HG03103 (cell line): ENCODE measurements at regions not wholly inside any gene's neighbourhood (a gene's known extent, or its start where the extent isn't known, plus 50 kb on each side); places are given as distances from the start of the nearest gene placed in this dataset.
"Not testable (repeated sequence)": the region's sequence is repeated elsewhere in the genome, so short reads cannot be mapped to it uniquely, and the experiment has no call there.

Source experiments
- ATAC-seq: cut with Tn5 transposase; IDR thresholded peaks from one replicate; pipeline ENCODE4 v1.9.1; 2021; ENCODE audit warnings: low read depth; ENCODE audit not compliant: unreplicated experiment

GRCh38 chr2:84224121-84224520 lies 235.0 kb downstream of the SUCLG1 start:
- ATAC-seq: no peak

GRCh38 chr2:84223191-84223590 lies 235.9 kb downstream of the SUCLG1 start:
- no peak for ATAC-seq

- ATAC-seq: not testable (repeated sequence)
These were observed 238.0 kb downstream of the SUCLG1 start for GRCh38 chr2:84221102-84221501.

GRCh38 chr2:84217456-84217855 lies 241.6 kb downstream of the SUCLG1 start:
- ATAC-seq: no peak

GRCh38 chr2:84214455-84214854 lies 244.6 kb downstream of the SUCLG1 start:
- ATAC-seq: no peak

- ATAC-seq: peak; percentile 87
These were observed 246.3 kb downstream of the SUCLG1 start for GRCh38 chr2:84212611-84213314.

- ATAC-seq: no peak
These were observed 249.1 kb downstream of the SUCLG1 start for GRCh38 chr2:84209941-84210340.

- ATAC-seq: no peak
These were observed 254.1 kb downstream of the SUCLG1 start for GRCh38 chr2:84204995-84205394.

- no peak for ATAC-seq
These were observed 256.9 kb downstream of the SUCLG1 start for GRCh38 chr2:84202166-84202565.

- no peak for ATAC-seq
These were observed 257.9 kb downstream of the SUCLG1 start for GRCh38 chr2:84201158-84201557.

GRCh38 chr2:84197901-84198300 lies 261.2 kb downstream of the SUCLG1 start:
- no peak for ATAC-seq

GRCh38 chr2:84194949-84195644 lies 264.0 kb downstream of the SUCLG1 start:
- ATAC-seq: no peak

GRCh38 chr2:84194181-84194580 lies 264.9 kb downstream of the SUCLG1 start:
- no peak for ATAC-seq

- no peak for ATAC-seq
These were observed 271.8 kb downstream of the SUCLG1 start for GRCh38 chr2:84187258-84187657.

- no peak for ATAC-seq
These were observed 277.2 kb downstream of the SUCLG1 start for GRCh38 chr2:84181927-84182326.

- no peak for ATAC-seq
These were observed 281.3 kb downstream of the SUCLG1 start for GRCh38 chr2:84177733-84178132.

- no peak for ATAC-seq
These were observed 283.1 kb downstream of the SUCLG1 start for GRCh38 chr2:84175970-84176369.

GRCh38 chr2:84175340-84175739 lies 283.7 kb downstream of the SUCLG1 start:
- no peak for ATAC-seq

GRCh38 chr2:84173041-84173440 lies 286.0 kb downstream of the SUCLG1 start:
- no peak for ATAC-seq

GRCh38 chr2:84170979-84171378 lies 288.1 kb downstream of the SUCLG1 start:
- ATAC-seq: no peak

GRCh38 chr2:84169871-84170270 lies 289.2 kb downstream of the SUCLG1 start:
- ATAC-seq: no peak

- not testable (repeated sequence) for ATAC-seq
These were observed 290.5 kb downstream of the SUCLG1 start for GRCh38 chr2:84168552-84168951.
